NCI-H2107 treated with DMSO at 0.1 percent for 48 hours (cell line): ENCODE measurements at regions not wholly inside any gene's neighbourhood (a gene's known extent, or its start where the extent isn't known, plus 50 kb on each side); places are given as distances from the start of the nearest gene placed in this dataset.

Experiments
- DNase-seq: peaks from one replicate; lab custom pipeline; 2025; ENCODE audit not compliant: unreplicated experiment; lab: John Stamatoyannopoulos, UW

GRCh38 chr1:106698660-106699059, 357.8 kb upstream of the PRMT6 start:
- DNase-seq = no peak

DNA sequence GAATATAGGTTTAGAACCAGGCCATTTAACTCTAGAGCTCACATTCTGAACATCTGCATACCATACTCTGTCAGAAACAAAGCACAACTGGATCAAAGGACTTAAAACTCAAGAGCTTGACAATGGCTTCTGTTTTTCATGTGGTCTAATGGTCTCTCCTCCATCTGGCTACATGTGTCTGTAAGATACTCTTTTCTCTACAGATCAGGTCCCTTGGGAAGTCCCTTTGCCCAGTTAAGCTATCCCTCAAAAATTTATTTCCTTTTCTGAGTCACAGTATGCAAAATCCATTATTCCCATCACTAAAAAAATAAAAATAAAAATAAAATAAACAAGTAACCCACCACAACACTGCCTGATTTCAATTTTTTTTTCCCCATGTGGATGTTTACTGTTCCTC, 357.0 kb upstream of the PRMT6 start:
- DNase-seq = no peak

GRCh38 chr1:106700211-106700610, 356.3 kb upstream of the PRMT6 start:
- DNase-seq = no peak

- no peak for DNase-seq
These were observed 350.5 kb upstream of the PRMT6 start for GRCh38 chr1:106705971-106706370.

DNA sequence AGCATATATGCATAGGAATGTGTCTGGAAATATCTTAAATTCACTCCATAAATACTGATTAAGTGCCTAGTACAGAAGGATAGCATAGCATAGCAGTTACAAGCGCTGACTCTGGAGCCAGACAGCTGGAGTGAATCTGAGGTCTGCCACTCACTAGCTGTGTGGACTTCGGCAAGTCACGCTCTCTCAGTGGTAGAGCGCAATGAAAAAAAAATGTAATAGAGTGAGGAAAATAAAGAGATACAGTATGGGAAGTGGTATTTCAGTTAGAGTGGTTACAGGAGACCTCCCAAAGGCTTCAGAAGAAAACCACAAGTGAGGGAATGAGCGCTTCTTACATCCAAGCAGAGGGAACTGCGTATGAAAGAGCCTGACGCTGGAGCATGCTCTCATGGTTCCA, 338.9 kb upstream of the PRMT6 start:
- DNase-seq = no peak

GRCh38 chr1:106721790-106722189, 334.7 kb upstream of the PRMT6 start:
- no peak for DNase-seq

DNA sequence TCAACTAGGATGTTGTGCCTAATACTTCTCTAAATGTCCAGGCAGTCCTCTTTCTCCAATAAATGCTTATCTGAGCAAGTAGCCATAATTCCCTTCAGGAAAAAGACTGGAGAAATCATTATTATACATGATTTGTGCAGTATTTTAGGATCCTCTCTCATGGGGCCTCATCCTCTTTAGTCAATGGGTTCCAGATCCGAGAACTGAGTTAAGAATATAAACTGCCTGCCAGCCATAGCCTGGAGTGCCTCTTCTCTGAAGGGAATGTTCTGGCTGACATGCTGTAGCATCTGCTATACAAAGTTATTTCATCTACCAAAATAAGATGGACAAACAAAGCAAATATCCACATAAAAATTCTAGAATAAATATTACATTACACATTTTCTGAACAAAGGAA, 334.0 kb upstream of the PRMT6 start:
- DNase-seq = no peak

DNA sequence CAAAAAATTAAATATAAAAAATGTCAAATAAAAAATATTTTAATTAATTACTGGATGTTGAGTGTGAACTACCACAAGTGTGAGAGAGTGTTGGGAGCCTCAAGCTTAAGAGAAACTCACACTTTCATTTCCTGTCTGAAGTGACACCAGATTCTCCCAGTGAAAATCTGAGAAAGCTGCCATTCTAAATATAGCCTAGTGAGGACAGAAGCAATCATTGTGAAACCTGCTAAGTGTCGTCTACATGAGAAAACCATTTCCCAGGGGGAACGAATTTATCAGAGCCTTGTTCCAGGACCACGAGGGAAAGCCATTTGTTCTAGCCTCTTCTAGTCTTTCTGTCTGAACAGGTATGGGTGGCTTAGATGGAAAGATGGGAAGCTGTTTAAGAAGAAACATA, 329.3 kb upstream of the PRMT6 start:
- no peak for DNase-seq

DNA sequence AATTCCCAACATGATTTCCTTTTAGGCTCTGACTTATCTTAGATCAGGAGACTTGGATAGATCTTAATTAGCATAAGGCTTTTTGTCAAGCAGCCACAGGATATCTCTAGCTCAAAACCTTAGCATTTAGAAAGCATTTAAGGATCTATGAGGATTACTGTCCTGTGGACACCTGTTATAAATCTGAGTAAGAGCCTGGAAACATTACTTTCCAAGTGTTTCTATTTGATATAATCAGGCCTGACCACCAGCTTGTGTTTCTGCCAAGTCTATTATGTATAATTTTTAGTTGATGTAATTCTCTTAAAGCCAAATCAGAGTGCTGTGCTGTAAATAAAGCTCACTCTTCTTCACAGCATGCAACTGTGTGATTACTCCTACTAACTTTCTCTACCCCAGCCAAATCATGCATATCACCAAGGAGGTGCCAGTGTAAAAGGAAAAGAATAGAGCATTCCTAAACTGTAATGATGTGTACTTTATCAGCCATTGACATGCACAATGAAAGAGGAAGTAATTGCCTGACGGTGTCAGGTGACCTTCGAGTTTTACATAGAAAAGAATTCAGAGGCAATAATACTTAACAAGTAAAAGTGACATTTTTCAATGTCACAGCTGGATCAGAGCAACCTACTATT, 309.9 kb upstream of the PRMT6 start:
- no peak for DNase-seq

DNA sequence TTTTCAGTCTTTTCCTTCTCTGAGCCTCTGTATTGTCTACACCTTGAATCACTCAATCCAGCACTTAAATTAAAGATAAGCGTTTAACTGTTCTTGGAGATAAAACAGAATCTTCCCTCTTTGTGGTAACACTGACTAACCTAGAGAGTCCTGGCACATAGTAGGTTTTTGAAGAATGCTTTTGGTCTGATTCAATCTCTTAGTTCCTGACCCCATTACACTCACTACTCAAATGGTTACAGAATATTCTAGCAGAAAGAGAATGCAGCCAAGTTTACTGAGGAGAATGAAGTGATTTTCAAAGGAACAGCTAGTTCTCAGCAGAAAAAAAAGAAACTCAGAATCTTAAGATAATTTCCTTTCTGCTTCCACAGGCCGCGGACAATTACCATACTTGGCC, 309.2 kb upstream of the PRMT6 start:
- no peak for DNase-seq

- DNase-seq = no peak
These were observed 308.7 kb upstream of the PRMT6 start for GRCh38 chr1:106747791-106748190.

DNA sequence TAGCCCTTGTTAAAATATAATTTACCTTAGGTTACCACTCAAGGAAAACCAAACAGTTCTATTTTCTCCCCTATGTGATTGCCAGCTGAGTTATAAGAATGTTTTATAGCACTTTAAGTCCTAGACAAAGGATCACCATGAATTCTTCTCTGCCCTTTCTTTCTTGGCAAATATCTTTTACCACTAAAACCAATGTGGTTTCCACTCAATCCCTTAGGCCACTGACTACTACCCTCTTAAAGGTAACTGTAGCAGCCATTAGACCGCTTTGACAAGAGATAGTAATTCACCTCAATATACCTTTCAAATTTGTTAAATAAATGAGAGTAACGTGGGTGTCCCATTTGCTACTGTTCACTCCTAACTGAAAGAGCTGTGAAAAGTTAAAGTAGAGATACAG, 307.9 kb upstream of the PRMT6 start:
- DNase-seq = no peak

GRCh38 chr1:106749491-106749890, 307.0 kb upstream of the PRMT6 start:
- DNase-seq = no peak

DNA sequence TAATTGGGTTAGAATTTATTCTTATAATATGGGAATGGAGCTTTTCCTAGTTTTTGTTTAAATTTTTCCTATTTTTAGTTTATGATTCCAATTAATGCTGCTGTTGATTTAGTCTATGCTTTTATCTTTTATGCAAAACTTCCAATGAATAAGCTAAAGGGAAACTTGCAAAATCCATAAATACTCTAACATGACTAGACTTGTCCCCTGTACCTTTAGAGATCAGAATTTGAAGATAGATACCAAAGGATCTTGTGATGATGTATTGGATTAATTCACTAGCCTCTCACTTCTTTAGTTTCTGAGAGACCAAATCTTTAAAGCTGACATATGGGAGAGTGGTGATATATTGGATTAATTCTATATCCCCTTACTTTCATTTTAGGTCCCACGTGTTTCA, 306.6 kb upstream of the PRMT6 start:
- no peak for DNase-seq

- no peak for DNase-seq
These were observed 305.5 kb upstream of the PRMT6 start for GRCh38 chr1:106751002-106751401.

- DNase-seq = no peak
These were observed 303.4 kb upstream of the PRMT6 start for GRCh38 chr1:106753066-106753465.

DNA sequence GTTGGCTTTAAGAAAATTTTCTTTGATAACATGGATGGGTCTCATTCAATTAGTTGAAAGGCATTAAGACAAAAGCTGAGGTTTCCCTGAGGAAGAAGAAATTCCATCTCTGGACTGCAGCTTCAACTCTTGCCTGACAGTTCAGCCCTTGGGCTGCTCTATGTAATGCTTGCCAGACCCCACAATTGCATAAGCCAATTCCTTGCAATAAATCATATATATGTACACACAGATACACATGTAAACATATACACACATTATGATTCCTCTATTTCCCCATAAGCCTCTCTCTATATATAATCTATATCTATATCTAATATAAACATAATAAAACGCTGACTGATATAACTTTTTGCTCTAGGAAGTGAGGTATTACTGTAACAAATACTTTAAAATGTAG, 301.5 kb upstream of the PRMT6 start:
- no peak for DNase-seq

GRCh38 chr1:106755682-106756406, 300.6 kb upstream of the PRMT6 start:
- DNase-seq = no peak

DNA sequence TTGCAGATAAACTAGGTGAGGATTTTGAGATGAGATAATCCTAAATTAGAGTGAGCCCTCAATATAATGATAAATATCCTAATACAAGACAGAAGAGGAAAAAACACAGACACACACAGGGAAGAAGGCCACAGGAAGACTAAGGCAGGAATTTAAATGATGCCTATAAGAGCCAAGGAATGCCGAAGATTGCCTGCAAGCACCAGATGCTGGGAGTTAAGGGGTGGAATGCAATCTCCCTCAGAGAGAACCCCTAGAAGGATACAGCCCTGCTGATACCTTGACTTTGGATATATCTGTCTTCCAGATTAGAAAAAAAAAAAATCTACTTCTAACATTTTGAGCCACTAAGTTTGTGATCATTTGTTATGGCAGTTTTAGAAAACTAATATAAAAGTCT, 299.7 kb upstream of the PRMT6 start:
- DNase-seq = no peak

- DNase-seq = no peak
These were observed 288.4 kb upstream of the PRMT6 start for GRCh38 chr1:106768077-106768476.

DNA sequence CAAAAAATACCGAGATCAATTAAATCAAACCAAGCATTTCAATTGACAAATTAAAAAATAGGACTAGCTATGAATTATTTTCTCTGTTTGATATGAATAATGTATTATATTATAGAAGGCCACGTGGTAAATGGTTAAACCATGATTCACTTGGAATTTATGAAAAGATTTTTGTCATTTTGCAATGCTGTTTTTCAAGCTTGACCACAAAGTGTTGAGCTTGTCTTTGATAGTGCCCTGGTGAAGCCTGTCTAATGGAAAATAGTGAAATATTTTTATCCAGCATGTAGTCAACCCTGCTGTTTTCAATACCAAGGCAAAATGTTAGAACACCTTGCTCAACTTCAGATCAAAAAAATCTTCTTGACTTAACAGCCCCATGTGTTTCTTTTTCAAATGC, 288.0 kb upstream of the PRMT6 start:
- no peak for DNase-seq

DNA sequence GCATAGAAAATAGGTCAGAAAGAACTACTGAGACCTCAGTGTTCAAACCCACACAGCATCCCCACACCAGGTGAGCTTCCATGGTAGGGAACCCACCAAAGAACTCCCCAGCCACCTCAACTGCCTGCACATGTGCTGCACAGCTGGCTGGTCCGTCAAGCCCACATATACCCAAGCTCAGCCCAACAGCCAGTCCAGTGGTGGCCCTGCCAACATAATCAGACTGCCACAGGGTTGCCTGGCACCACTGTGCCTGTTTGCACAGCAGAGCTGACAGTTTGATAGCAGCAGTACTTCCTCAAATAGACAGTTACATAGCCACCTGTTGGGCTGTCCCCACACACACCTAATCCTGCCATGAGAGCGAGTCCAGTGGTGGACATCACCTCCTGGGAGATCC, 283.3 kb upstream of the PRMT6 start:
- no peak for DNase-seq

DNA sequence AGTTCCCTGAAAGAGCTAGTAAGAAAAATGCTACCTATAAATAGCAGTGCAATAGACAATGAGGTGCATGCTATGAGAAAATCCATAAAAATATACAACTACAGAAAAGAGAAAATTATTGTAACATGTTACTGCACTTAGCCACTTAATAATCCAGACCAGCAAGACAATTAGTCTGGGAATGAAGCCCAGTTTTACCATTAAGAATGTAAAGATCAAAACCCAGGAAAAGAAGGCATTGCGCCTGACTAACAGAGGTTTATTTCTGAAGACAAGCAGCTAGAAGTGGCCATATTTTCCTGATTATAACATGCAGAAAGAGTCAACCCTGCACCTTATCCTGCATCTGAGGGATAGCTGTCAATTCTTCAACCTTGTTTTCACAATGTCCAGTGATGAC, 276.4 kb upstream of the PRMT6 start:
- no peak for DNase-seq
